Renal cortical epithelial cell (primary cell): ENCODE measurements at regions not wholly inside any gene's neighbourhood (a gene's known extent, or its start where the extent isn't known, plus 50 kb on each side); places are given as distances from the start of the nearest gene placed in this dataset.

Experiments
- DNase-seq: peaks from one replicate; pipeline ENCODE4 v3.0.0-alpha.2; 2011; ENCODE audit warnings: low read depth

DNA sequence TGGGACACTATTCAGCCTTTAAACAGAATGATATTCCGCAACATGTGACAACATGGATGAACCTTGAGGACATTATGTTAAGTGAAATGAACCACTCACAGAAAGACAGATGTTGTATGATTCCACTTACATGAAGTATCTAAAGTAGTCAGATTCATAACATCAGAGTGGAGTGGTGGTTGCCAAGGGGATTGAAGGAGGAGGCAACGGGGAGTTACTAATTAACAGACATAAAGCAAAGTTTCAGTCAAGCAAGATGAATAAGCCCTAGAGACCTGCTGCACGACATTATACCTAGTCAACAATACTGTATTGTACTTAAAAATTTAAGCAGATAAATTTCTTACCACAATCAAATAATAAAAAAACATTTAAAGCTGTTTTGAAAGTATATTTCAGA lies 105.0 kb upstream of the NR0B1 start:
- DNase-seq: peak; percentile 85

DNA sequence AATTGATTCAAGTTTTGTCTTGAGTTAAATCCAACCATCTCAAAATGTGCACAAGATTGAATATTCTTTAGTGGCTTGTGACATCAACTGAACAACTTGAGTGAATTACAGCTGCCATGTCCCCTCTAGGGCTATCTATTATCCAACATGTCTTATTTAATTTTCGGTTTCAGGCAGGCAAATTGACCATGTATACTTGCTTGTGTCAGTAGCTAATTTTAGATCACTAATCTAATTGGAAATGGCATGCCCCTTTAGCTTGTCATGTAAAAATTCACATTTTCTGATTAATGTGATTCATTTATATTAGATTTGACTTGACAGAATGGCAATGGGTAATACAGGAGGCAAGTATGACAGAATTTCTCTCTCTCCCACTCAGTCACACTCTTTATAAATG lies 93.2 kb upstream of the NR0B1 start:
- DNase-seq: no peak

DNA sequence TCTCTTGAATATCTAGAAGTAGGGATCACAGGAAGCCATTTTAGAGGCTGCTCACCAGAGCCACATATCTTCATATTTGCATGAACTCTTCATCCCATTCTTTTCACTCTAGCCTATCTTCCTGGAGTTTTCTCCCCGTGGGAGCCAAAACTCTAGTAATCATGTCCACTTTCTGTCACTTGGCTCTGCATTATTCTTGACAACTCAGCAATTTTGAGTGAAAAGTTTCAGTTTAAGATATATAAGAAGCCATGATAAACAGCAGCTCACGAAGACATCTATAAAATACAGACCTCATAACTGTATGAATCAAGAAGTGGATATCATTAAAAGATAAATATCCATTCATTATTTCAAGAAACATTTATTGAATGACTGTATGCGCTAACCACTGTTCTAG lies 79.1 kb upstream of the NR0B1 start:
- no peak for DNase-seq

DNA sequence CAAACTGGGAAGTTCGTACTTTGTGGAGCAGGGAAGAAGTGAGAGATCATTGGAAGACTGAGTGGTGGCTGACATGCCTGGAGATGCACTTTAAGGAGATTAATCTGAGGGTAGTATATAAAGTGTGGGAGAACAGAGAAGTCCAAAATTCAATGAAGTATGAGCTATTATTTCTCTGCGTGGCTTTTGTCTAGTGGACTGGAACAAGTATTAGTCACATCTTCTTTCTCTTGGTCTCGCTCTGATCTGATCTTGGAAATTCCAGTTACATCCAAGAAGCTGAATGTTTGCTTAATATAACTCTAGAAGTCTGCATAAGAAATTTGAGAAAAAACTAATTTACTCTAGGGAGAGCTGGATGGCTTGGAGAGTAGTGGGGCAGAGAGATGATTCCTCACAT lies 64.8 kb upstream of the NR0B1 start:
- peak; percentile 51 for DNase-seq

DNA sequence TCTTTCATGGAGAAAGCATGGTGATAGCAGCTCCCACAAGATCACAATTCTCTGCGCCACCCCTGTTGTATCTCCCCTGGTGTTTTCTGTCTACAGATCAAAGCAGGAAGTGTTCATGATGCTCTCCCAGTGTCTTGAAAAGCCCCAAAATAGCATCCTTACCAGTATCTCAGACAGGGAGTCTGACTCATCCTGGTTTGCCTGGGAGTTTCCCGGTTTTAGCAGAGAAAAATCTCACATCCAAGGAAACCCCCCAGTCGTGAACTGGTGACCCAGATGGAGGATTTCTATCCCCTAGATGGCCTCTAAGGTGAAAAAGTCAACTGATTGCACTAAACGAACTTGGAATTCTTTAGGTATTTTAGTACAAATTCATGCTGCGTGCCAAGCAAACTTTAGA lies 64.3 kb upstream of the NR0B1 start:
- no peak for DNase-seq

DNA sequence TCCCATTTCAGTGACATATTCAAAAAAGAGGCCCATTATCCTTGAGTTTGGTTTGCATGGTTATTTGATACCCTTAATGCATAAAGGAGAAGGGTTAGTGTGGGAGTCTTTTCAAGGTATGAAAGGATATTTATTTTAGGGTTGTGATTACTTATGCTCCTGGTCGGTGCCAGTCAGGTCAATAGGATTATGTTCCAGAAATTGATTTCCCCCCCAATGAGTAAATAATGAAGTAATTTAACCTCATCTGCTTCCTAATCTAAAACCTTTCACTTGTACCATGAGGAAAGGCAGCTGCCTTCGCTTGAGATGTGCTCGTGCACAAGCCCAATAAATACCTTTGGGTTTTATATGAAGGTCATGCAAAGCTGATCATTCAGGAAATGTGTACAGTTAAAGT lies 55.0 kb upstream of the NR0B1 start:
- DNase-seq: no peak
